AG04450 (cell line): ENCODE measurements at regions not wholly inside any gene's neighbourhood (a gene's known extent, or its start where the extent isn't known, plus 50 kb on each side); places are given as distances from the start of the nearest gene placed in this dataset.

Experiments used
- CTCF ChIA-PET: fragments of 300-600, 350-600 bp; formaldehyde crosslinking; extraction: SDS; loops from one replicate; lab custom pipeline; 2022; ENCODE audit warnings: antibody characterized with exemption, inconsistent platforms; lab: Charles Lee
- POLR2A ChIA-PET: fragments of 350-600 bp; formaldehyde crosslinking; extraction: SDS; loops from one replicate; lab custom pipeline; 2021; ENCODE audit warnings: antibody characterized with exemption, inconsistent platforms; lab: Yijun Ruan, JAX
- DNase-seq: peaks from one replicate; pipeline ENCODE4 v3.0.0-alpha.2; 2011; ENCODE audit warnings: low read depth, low spot score
- H3K27ac ChIP-seq: one replicate; pipeline ENCODE4 v1.5.1; 2012; ENCODE audit warnings: low read depth, low read length, control low read depth
- H3K27me3 ChIP-seq: one replicate; pipeline ENCODE4 v1.6.0; 2012; ENCODE audit warnings: low read length; ENCODE audit not compliant: control insufficient read depth, insufficient read depth
- H3K4me3 ChIP-seq: 2 replicates; pipeline ENCODE4 v1.5.1; 2011; ENCODE audit warnings: mild to moderate bottlenecking, low read depth, low read length, control low read depth
- H3K9me3 ChIP-seq: 2 replicates; pipeline ENCODE4 v1.5.1; 2012; ENCODE audit warnings: low read length; ENCODE audit not compliant: control insufficient read depth, insufficient read depth
- TF ChIP-seq, protein P1 (sequence below): IDR thresholded peaks from 2 replicates; pipeline ENCODE4 v1.5.1; 2011; ENCODE audit warnings: low read depth, low read length, control low read depth, inconsistent platforms

- Histone ChIP-seq H3K27ac (no peak overlapping the region), H3K27me3 (peaks cover 8% of the 10 kb centered on the region), H3K9me3 (no peaks in the 10 kb centered on the region), H3K4me3 (no peak overlapping the region)
- TF ChIP-seq, protein P1, sequence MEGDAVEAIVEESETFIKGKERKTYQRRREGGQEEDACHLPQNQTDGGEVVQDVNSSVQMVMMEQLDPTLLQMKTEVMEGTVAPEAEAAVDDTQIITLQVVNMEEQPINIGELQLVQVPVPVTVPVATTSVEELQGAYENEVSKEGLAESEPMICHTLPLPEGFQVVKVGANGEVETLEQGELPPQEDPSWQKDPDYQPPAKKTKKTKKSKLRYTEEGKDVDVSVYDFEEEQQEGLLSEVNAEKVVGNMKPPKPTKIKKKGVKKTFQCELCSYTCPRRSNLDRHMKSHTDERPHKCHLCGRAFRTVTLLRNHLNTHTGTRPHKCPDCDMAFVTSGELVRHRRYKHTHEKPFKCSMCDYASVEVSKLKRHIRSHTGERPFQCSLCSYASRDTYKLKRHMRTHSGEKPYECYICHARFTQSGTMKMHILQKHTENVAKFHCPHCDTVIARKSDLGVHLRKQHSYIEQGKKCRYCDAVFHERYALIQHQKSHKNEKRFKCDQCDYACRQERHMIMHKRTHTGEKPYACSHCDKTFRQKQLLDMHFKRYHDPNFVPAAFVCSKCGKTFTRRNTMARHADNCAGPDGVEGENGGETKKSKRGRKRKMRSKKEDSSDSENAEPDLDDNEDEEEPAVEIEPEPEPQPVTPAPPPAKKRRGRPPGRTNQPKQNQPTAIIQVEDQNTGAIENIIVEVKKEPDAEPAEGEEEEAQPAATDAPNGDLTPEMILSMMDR, result no peak
- ChIA-PET CTCF (no interaction called here), POLR2A (no interaction called here)
- DNase-seq, result no peak
Measured at GRCh38 chr15:60110909-60111308, 106.8 kb downstream of the FOXB1 start.

- no peak overlapping the region for H3K27ac ChIP-seq
- H3K4me3 ChIP-seq, result no peak overlapping the region
- no peaks in the 10 kb centered on the region for H3K9me3 ChIP-seq
- TF ChIP-seq, protein P1, result no peak
- no peak for DNase-seq
- H3K27me3 ChIP-seq, result peaks cover 38% of the 10 kb centered on the region
- CTCF ChIA-PET, result no interaction called here
- POLR2A ChIA-PET, result interaction anchor here (0.7 kb wide), 1 partner anchor 15 kb away, joined by 3 read pairs; no protein-coding TSS in a partner anchor
Measured at GRCh38 chr15:60115579-60116380, 111.7 kb downstream of the FOXB1 start.

- CTCF ChIA-PET, result no interaction called here
- no peak overlapping the region for H3K4me3 ChIP-seq
- DNase-seq, result no peak
- POLR2A ChIA-PET, result no interaction called here
- H3K27ac ChIP-seq, result no peak overlapping the region
- peaks cover 40% of the 10 kb centered on the region for H3K27me3 ChIP-seq
- TF ChIP-seq, protein P1, result no peak
- no peaks in the 10 kb centered on the region for H3K9me3 ChIP-seq
Measured at GRCh38 chr15:60116456-60117089, 112.5 kb downstream of the FOXB1 start.

DNA sequence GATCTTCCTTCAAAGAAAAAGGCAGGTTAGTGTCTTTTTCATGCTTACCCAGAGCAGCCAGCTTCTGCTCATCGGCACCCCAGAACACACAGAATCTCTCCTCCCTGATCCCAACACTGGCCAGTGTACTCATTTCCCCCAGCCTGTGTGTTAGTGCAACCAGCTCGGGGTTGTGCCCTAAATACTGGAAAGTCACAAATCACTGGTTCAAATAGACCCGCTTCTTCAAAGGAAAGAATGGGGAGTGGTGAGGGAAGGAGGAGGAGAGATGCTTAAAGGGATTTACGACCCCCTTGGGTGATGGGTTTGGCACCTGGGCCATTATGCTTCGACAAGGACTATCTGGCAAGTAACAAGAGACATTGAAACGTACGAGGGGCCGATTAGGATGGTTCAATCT lies 114.0 kb downstream of the FOXB1 start:
- Histone ChIP-seq H3K27ac (no peak overlapping the region), H3K27me3 (peaks cover 40% of the 10 kb centered on the region), H3K4me3 (no peak overlapping the region), H3K9me3 (no peaks in the 10 kb centered on the region)
- TF ChIP-seq, protein P1, result no peak
- POLR2A ChIA-PET, result no interaction called here
- DNase-seq, result no peak
- CTCF ChIA-PET, result no interaction called here

DNA sequence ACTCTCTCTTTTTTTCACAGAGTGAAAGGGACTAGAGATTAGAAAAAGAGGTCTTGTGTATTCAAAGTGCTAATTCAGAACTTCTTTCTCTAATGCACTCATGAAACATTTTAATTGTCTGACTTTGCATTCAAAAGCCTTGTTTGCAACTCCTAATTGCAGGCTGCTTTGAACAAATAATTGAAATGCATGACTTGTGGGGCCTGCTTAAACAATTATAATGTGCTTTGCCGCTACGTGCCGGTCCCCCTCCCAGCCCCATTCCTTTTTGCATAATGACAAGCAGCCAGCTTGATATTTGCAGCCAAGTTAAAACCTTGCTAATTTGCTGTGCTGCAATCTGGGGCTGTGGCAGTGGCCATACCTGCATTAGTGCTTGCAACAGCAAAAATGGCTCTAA lies 114.5 kb downstream of the FOXB1 start:
- POLR2A ChIA-PET, result no interaction called here
- H3K27ac ChIP-seq, result no peak overlapping the region
- TF ChIP-seq, protein P1, result no peak
- H3K9me3 ChIP-seq, result no peaks in the 10 kb centered on the region
- H3K27me3 ChIP-seq, result peaks cover 40% of the 10 kb centered on the region
- CTCF ChIA-PET, result no interaction called here
- DNase-seq, result no peak
- no peak overlapping the region for H3K4me3 ChIP-seq
